Trophoblast cell (in vitro differentiated cells and primary cell): ENCODE measurements at regions not wholly inside any gene's neighbourhood (a gene's known extent, or its start where the extent isn't known, plus 50 kb on each side); places are given as distances from the start of the nearest gene placed in this dataset.

ENCODE experiments used
- DNase-seq, 2 donors: peaks; one replicate each; pipeline ENCODE4 v3.0.0-alpha.2; 2016
- H2AFZ ChIP-seq: 2 replicates; pipeline ENCODE4 v1.6.1; 2013; ENCODE audit warnings: low read length, moderate library complexity, mild to moderate bottlenecking; ENCODE audit not compliant: insufficient read depth, poor library complexity
- H2AK5ac ChIP-seq: 2 replicates; pipeline ENCODE4 v1.6.1; 2013; ENCODE audit warnings: mild to moderate bottlenecking, low read length
- H2BK120ac ChIP-seq: 2 replicates; pipeline ENCODE4 v1.6.1; 2013; ENCODE audit warnings: low read length, mild to moderate bottlenecking, moderate library complexity; ENCODE audit not compliant: insufficient read depth, poor library complexity
- H2BK12ac ChIP-seq: 2 replicates; pipeline ENCODE4 v1.6.1; 2013; ENCODE audit warnings: mild to moderate bottlenecking, low read length, moderate library complexity
- H2BK5ac ChIP-seq: 2 replicates; pipeline ENCODE4 v1.6.1; 2013; ENCODE audit warnings: low read length, low read depth, moderate library complexity, mild to moderate bottlenecking; ENCODE audit not compliant: poor library complexity
- H3K14ac ChIP-seq: 2 replicates; pipeline ENCODE4 v1.6.1; 2013; ENCODE audit warnings: mild to moderate bottlenecking, low read length
- H3K18ac ChIP-seq: 2 replicates; pipeline ENCODE4 v1.6.1; 2013; ENCODE audit warnings: mild to moderate bottlenecking, low read length
- H3K23ac ChIP-seq: 2 replicates; pipeline ENCODE4 v1.6.1; 2013; ENCODE audit warnings: low read length
- H3K27ac ChIP-seq: 2 replicates; pipeline ENCODE4 v1.5.1; 2013; ENCODE audit warnings: low read depth, mild to moderate bottlenecking, inconsistent platforms, low read length, moderate library complexity
- H3K27me3 ChIP-seq: 2 replicates; pipeline ENCODE4 v1.6.1; 2013; ENCODE audit warnings: inconsistent platforms, mild to moderate bottlenecking, low read length, moderate library complexity; ENCODE audit not compliant: insufficient read depth
- H3K36me3 ChIP-seq, 2 experiments: 1 replicate in 1 of 2; 2 replicates in 1 of 2; pipeline ENCODE4 v1.6.1; 2013; ENCODE audit warnings: low read length in 2 of 2, mild to moderate bottlenecking in 2 of 2, moderate library complexity in 1 of 2; ENCODE audit not compliant: insufficient read depth in 2 of 2, control insufficient read depth in 1 of 2
- H3K4ac ChIP-seq: 2 replicates; pipeline ENCODE4 v1.6.1; 2013; ENCODE audit warnings: low read depth, mild to moderate bottlenecking, low read length, moderate library complexity
- H3K4me1 ChIP-seq, 2 experiments: 1 replicate in 1 of 2; 2 replicates in 1 of 2; pipeline ENCODE4 v1.6.1; 2013; ENCODE audit warnings: low read length in 2 of 2, mild to moderate bottlenecking in 2 of 2, moderate library complexity in 1 of 2; ENCODE audit not compliant: insufficient read depth in 2 of 2, control insufficient read depth in 1 of 2
- H3K4me2 ChIP-seq: 2 replicates; pipeline ENCODE4 v1.6.1; 2013; ENCODE audit warnings: inconsistent platforms, mild to moderate bottlenecking, low read length, moderate library complexity
- H3K4me3 ChIP-seq: 2 replicates; pipeline ENCODE4 v1.5.1; 2013; ENCODE audit warnings: mild to moderate bottlenecking, low read depth, low read length, inconsistent platforms
- H3K79me1 ChIP-seq: one replicate; pipeline ENCODE4 v1.6.1; 2013; ENCODE audit warnings: low read length
- H3K79me2 ChIP-seq: 2 replicates; pipeline ENCODE4 v1.6.1; 2013; ENCODE audit warnings: low read length, mild to moderate bottlenecking; ENCODE audit not compliant: control insufficient read depth, insufficient read depth, poor library complexity
- H3K9ac ChIP-seq: 2 replicates; pipeline ENCODE4 v1.6.1; 2013; ENCODE audit warnings: mild to moderate bottlenecking, low read length
- H3K9me3 ChIP-seq: 2 replicates; pipeline ENCODE4 v1.6.1; 2013; ENCODE audit warnings: low read depth, mild to moderate bottlenecking, control low read depth, inconsistent platforms, low read length; ENCODE audit not compliant: insufficient read depth
- H4K12ac ChIP-seq: 2 replicates; pipeline ENCODE4 v1.6.1; 2013; ENCODE audit warnings: low read depth, mild to moderate bottlenecking, low read length, moderate library complexity
- H4K8ac ChIP-seq: 2 replicates; pipeline ENCODE4 v1.6.1; 2013; ENCODE audit warnings: low read depth, mild to moderate bottlenecking, low read length, moderate library complexity
- H4K91ac ChIP-seq: one replicate; pipeline ENCODE4 v1.6.1; 2013; ENCODE audit warnings: low read depth, mild to moderate bottlenecking, low read length, moderate library complexity
- WGBS: extraction: QIAGEN DNeasy Blood & Tissue Kit; methylation state at CpG from one replicate; pipeline ENCODE4 v1.1.7; 2013; ENCODE audit warnings: missing lambda C conversion rate; ENCODE audit not compliant: insufficient read length, insufficient coverage; ENCODE audit errors: extremely low coverage; 5-methylcytosine and 5-hydroxymethylcytosine counted together

GRCh38 chr7:25550149-25550548 lies 321.9 kb upstream of the NPVF start:
- no peaks in the 10 kb centered on the region for H3K79me1 ChIP-seq
- H3K9me3 ChIP-seq, result no peaks in the 10 kb centered on the region
- no peak overlapping the region for H3K9ac ChIP-seq
- H3K23ac ChIP-seq, result no peak overlapping the region
- WGBS, result no CpG with 5 or more reads among the region's 5 CpGs
- no peaks in the 10 kb centered on the region for H3K27me3 ChIP-seq
- H4K91ac ChIP-seq, result no peak overlapping the region
- H4K12ac ChIP-seq, result no peak overlapping the region
- no peak overlapping the region for H2BK5ac ChIP-seq
- no peaks in the 10 kb centered on the region for H3K4me1 ChIP-seq
- H2AK5ac ChIP-seq, result no peak overlapping the region
- DNase-seq, result no peak
- no peak overlapping the region for H3K14ac ChIP-seq
- no peak overlapping the region for H2BK120ac ChIP-seq
- no peak overlapping the region for H3K27ac ChIP-seq
- H3K4me3 ChIP-seq, result no peak overlapping the region
- no peak overlapping the region for H3K18ac ChIP-seq
- no peaks in the 10 kb centered on the region for H3K36me3 ChIP-seq
- H3K4me2 ChIP-seq, result no peak overlapping the region
- H2AFZ ChIP-seq, result no peak overlapping the region
- no peak overlapping the region for H2BK12ac ChIP-seq
- H3K4ac ChIP-seq, result no peak overlapping the region
- no peak overlapping the region for H4K8ac ChIP-seq
- no peaks in the 10 kb centered on the region for H3K79me2 ChIP-seq

- Histone ChIP-seq H3K14ac (no peak overlapping the region), H3K4me2 (no peak overlapping the region), H3K9ac (no peak overlapping the region), H3K18ac (no peak overlapping the region), H3K23ac (no peak overlapping the region), H3K27me3 (no peaks in the 10 kb centered on the region), H3K79me2 (no peaks in the 10 kb centered on the region), H3K9me3 (no peaks in the 10 kb centered on the region), H4K8ac (no peak overlapping the region), H2AK5ac (no peak overlapping the region), H3K36me3 (no peaks in the 10 kb centered on the region), H2BK5ac (no peak overlapping the region), H2BK12ac (no peak overlapping the region), H2BK120ac (no peak overlapping the region), H4K91ac (no peak overlapping the region), H3K4me1 (no peaks in the 10 kb centered on the region), H3K4ac (no peak overlapping the region), H3K27ac (no peak overlapping the region), H2AFZ (no peak overlapping the region), H4K12ac (no peak overlapping the region), H3K4me3 (no peak overlapping the region), H3K79me1 (no peaks in the 10 kb centered on the region)
- no peak for DNase-seq
- no CpG with 5 or more reads among the region's 3 CpGs for WGBS
These were observed 324.7 kb upstream of the NPVF start for GRCh38 chr7:25552998-25553397.

GRCh38 chr7:25553580-25554291 lies 325.4 kb upstream of the NPVF start:
- no peak overlapping the region for H2AFZ ChIP-seq
- no CpG with 5 or more reads among the region's 13 CpGs for WGBS
- H4K8ac ChIP-seq, result no peak overlapping the region
- no peak overlapping the region for H2AK5ac ChIP-seq
- H4K91ac ChIP-seq, result no peak overlapping the region
- H4K12ac ChIP-seq, result no peak overlapping the region
- no peak overlapping the region for H3K18ac ChIP-seq
- no peak overlapping the region for H3K4me2 ChIP-seq
- no peak overlapping the region for H2BK12ac ChIP-seq
- H3K79me2 ChIP-seq, result no peaks in the 10 kb centered on the region
- H2BK5ac ChIP-seq, result no peak overlapping the region
- no peak overlapping the region for H3K23ac ChIP-seq
- H3K27me3 ChIP-seq, result no peaks in the 10 kb centered on the region
- no peak overlapping the region for H3K27ac ChIP-seq
- no peak overlapping the region for H3K4me3 ChIP-seq
- no peaks in the 10 kb centered on the region for H3K9me3 ChIP-seq
- H3K9ac ChIP-seq, result no peak overlapping the region
- DNase-seq, result no peak
- no peak overlapping the region for H3K4ac ChIP-seq
- H3K4me1 ChIP-seq, result no peaks in the 10 kb centered on the region
- no peak overlapping the region for H3K14ac ChIP-seq
- no peaks in the 10 kb centered on the region for H3K36me3 ChIP-seq
- H3K79me1 ChIP-seq, result no peaks in the 10 kb centered on the region
- no peak overlapping the region for H2BK120ac ChIP-seq

GRCh38 chr7:25557379-25557917 lies 329.2 kb upstream of the NPVF start:
- no peak overlapping the region for H3K9ac ChIP-seq
- no peaks in the 10 kb centered on the region for H3K79me1 ChIP-seq
- no peak overlapping the region for H4K91ac ChIP-seq
- H3K9me3 ChIP-seq, result no peaks in the 10 kb centered on the region
- no peak overlapping the region for H2AFZ ChIP-seq
- no peak overlapping the region for H3K4ac ChIP-seq
- no peak overlapping the region for H4K8ac ChIP-seq
- H3K79me2 ChIP-seq, result no peaks in the 10 kb centered on the region
- H3K4me1 ChIP-seq, result peaks cover 0 to 2% of the 10 kb centered on the region in 2 experiments
- H2BK5ac ChIP-seq, result no peak overlapping the region
- DNase-seq, result no peak
- no peak overlapping the region for H3K4me3 ChIP-seq
- no peak overlapping the region for H2BK120ac ChIP-seq
- no peak overlapping the region for H2BK12ac ChIP-seq
- no peak overlapping the region for H3K23ac ChIP-seq
- no peak overlapping the region for H3K27ac ChIP-seq
- H3K36me3 ChIP-seq, result no peaks in the 10 kb centered on the region
- H3K4me2 ChIP-seq, result no peak overlapping the region
- WGBS, result no CpG with 5 or more reads among the region's 8 CpGs
- H3K27me3 ChIP-seq, result no peaks in the 10 kb centered on the region
- no peak overlapping the region for H3K14ac ChIP-seq
- H4K12ac ChIP-seq, result no peak overlapping the region
- H3K18ac ChIP-seq, result no peak overlapping the region
- H2AK5ac ChIP-seq, result no peak overlapping the region
